WTC11 (cell line): ENCODE measurements at regions not wholly inside any gene's neighbourhood (a gene's known extent, or its start where the extent isn't known, plus 50 kb on each side); places are given as distances from the start of the nearest gene placed in this dataset.

Experiments used
- ATAC-seq: fragments of 200-7000 bp; cut with Tn5 transposase; 2 replicates; pipeline ENCODE4 v1.10.0; 2021; ENCODE audit warnings: mild to moderate bottlenecking, moderate library complexity
- CTCF ChIA-PET: fragments of 300-600 bp; sonication (Branson Sonifier 250); formaldehyde crosslinking; loops from one replicate; lab custom pipeline; 2021; ENCODE audit warnings: antibody characterized with exemption; lab: Charles Lee
- POLR2A ChIA-PET: fragments of 350-600 bp; sonication (Branson Sonifier 250); formaldehyde crosslinking; loops from one replicate; lab custom pipeline; 2021; ENCODE audit warnings: antibody characterized with exemption; lab: Charles Lee
- DNase-seq: peaks from one replicate; pipeline ENCODE4 v3.0.0; 2021; ENCODE audit warnings: low spot score
- H3K27ac Mint-ChIP-seq: 2 replicates; pipeline ENCODE4 v1.8.0; 2021; ENCODE audit warnings: mixed read lengths
- H3K27me3 Mint-ChIP-seq: 2 replicates; pipeline ENCODE4 v1.8.0; 2021; ENCODE audit warnings: low read depth, mild to moderate bottlenecking, moderate library complexity, mixed read lengths
- H3K36me3 Mint-ChIP-seq: 2 replicates; pipeline ENCODE4 v1.8.0; 2021; ENCODE audit warnings: mixed read lengths
- H3K4me1 Mint-ChIP-seq: 2 replicates; pipeline ENCODE4 v1.8.0; 2022; ENCODE audit warnings: mixed read lengths
- H3K4me3 Mint-ChIP-seq: 2 replicates; pipeline ENCODE4 v1.8.0; 2021; ENCODE audit warnings: mild to moderate bottlenecking, moderate library complexity, mixed read lengths
- H3K9me3 Mint-ChIP-seq: 2 replicates; pipeline ENCODE4 v1.8.0; 2021; ENCODE audit warnings: mixed read lengths
- CBFB ChIP-seq: sonication (generic); formaldehyde crosslinking; IDR thresholded peaks from 2 replicates; pipeline ENCODE4 v1.8.1; 2022; ENCODE audit warnings: mild to moderate bottlenecking, low read depth, missing genetic modification reagents
- CREB1 ChIP-seq: sonication (generic); formaldehyde crosslinking; IDR thresholded peaks from 2 replicates; pipeline ENCODE4 v1.8.0; 2023; ENCODE audit warnings: mild to moderate bottlenecking, missing genetic modification reagents
- CREM ChIP-seq: sonication (generic); formaldehyde crosslinking; IDR thresholded peaks from 2 replicates; pipeline ENCODE4 v1.8.1; 2022; ENCODE audit warnings: mild to moderate bottlenecking, missing genetic modification reagents, moderate library complexity
- FOXP1 ChIP-seq: sonication (generic); formaldehyde crosslinking; IDR thresholded peaks from 2 replicates; pipeline ENCODE4 v1.8.0; 2022; ENCODE audit warnings: missing genetic modification reagents, mild to moderate bottlenecking, moderate library complexity, borderline replicate concordance
- GABPB1 ChIP-seq: sonication (generic); formaldehyde crosslinking; IDR thresholded peaks from 2 replicates; pipeline ENCODE4 v1.8.1; 2023; ENCODE audit warnings: mild to moderate bottlenecking, missing genetic modification reagents
- JUN ChIP-seq: sonication (generic); formaldehyde crosslinking; IDR thresholded peaks from 2 replicates; pipeline ENCODE4 v1.8.0; 2023; ENCODE audit warnings: mild to moderate bottlenecking, missing genetic modification reagents
- NFE2L1 ChIP-seq: sonication (generic); formaldehyde crosslinking; IDR thresholded peaks from 2 replicates; pipeline ENCODE4 v1.8.1; 2023; ENCODE audit warnings: missing genetic modification reagents
- NR1H2 ChIP-seq: sonication (generic); formaldehyde crosslinking; IDR thresholded peaks from 2 replicates; pipeline ENCODE4 v1.9.0; 2021; ENCODE audit warnings: mild to moderate bottlenecking, moderate library complexity, missing genetic modification reagents
- NR3C1 ChIP-seq: sonication (generic); formaldehyde crosslinking; conservative IDR thresholded peaks from 2 replicates; pipeline ENCODE4 v1.8.1; 2023; ENCODE audit warnings: low read depth, mild to moderate bottlenecking, missing genetic modification reagents
- OVOL2 ChIP-seq: fragments of 250-450 bp; sonication (Bioruptor Pico); IDR thresholded peaks from 2 replicates; pipeline ENCODE4 v1.9.0; 2021; ENCODE audit warnings: mild to moderate bottlenecking, borderline replicate concordance
- PRRX2 ChIP-seq: fragments of 250-450 bp; sonication (Bioruptor Pico); IDR thresholded peaks from 2 replicates; pipeline ENCODE4 v1.8.0; 2021; ENCODE audit warnings: mild to moderate bottlenecking
- SMAD4 ChIP-seq: sonication (generic); formaldehyde crosslinking; IDR thresholded peaks from 2 replicates; pipeline ENCODE4 v1.8.0; 2022; ENCODE audit warnings: mild to moderate bottlenecking, missing genetic modification reagents
- ZNF263 ChIP-seq: sonication (generic); formaldehyde crosslinking; IDR thresholded peaks from 2 replicates; pipeline ENCODE4 v1.8.1; 2022; ENCODE audit warnings: low read depth, mild to moderate bottlenecking, moderate library complexity, missing genetic modification reagents
- ZNF396 ChIP-seq: fragments of 250-450 bp; sonication (Bioruptor Pico); IDR thresholded peaks from 2 replicates; pipeline ENCODE4 v1.8.0; 2021; ENCODE audit warnings: mild to moderate bottlenecking, moderate library complexity, borderline replicate concordance
- TF ChIP-seq, protein P1 (sequence below): sonication (generic); formaldehyde crosslinking; IDR thresholded peaks from 2 replicates; pipeline ENCODE4 v1.8.0; 2023; ENCODE audit warnings: missing genetic modification reagents
- TF ChIP-seq, protein P2 (sequence below): sonication (generic); formaldehyde crosslinking; IDR thresholded peaks from 2 replicates; pipeline ENCODE4 v1.8.1; 2023; ENCODE audit warnings: mild to moderate bottlenecking, missing genetic modification reagents, moderate library complexity
- TF ChIP-seq, protein P3 (sequence below): sonication (generic); formaldehyde crosslinking; IDR thresholded peaks from 2 replicates; pipeline ENCODE4 v1.8.1; 2023; ENCODE audit warnings: mild to moderate bottlenecking, missing genetic modification reagents
- TF ChIP-seq, protein P4 (sequence below): fragments of 250-450 bp; sonication (Bioruptor Pico); IDR thresholded peaks from 2 replicates; pipeline ENCODE4 v1.9.0; 2021; ENCODE audit warnings: mild to moderate bottlenecking
- TF ChIP-seq, protein P5 (sequence below): fragments of 250-450 bp; sonication (Bioruptor Pico); IDR thresholded peaks from 2 replicates; pipeline ENCODE4 v1.9.0; 2021; ENCODE audit warnings: moderate library complexity, mild to moderate bottlenecking, inconsistent platforms, borderline replicate concordance
- TF ChIP-seq, protein P6 (sequence below): sonication (generic); formaldehyde crosslinking; IDR thresholded peaks from 2 replicates; pipeline ENCODE4 v1.8.1; 2022; ENCODE audit warnings: mild to moderate bottlenecking, moderate library complexity, missing genetic modification reagents
- TF ChIP-seq, protein P7 (sequence below): sonication (generic); formaldehyde crosslinking; IDR thresholded peaks from 2 replicates; pipeline ENCODE4 v1.8.1; 2023; ENCODE audit warnings: mild to moderate bottlenecking, missing genetic modification reagents, borderline replicate concordance

DNA sequence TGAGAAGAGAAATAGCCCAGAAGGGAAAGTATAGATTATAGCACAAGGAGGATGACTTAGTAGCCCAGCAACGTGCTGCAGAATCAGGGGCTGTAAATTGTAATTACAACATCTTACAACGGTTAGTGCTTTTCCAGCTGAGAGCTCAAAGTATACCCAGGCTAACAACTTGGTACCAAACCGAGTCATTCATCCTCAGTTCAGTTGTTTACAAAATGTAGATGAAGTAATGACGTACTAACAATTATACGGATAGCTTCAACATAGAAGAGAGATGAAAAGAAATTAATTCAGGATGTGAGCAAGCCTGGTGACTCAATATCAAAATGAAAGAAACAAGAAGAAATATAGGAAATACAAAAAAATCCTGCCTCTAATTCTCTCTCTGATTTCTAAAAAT is 99.2 kb downstream of the DYNAP start:
- CTCF ChIA-PET, result no interaction called here
- ATAC-seq (no peak), DNase-seq (no peak)
- no peaks in the 10 kb centered on the region for H3K4me1 Mint-ChIP-seq
- H3K36me3 Mint-ChIP-seq, result no peaks in the 10 kb centered on the region
- no peak overlapping the region for H3K4me3 Mint-ChIP-seq
- TF ChIP-seq OVOL2 (no peak), FOXP1 (CRISPR knock-in tag) (no peak), NR3C1 (CRISPR knock-in tag) (no peak), ZNF396 (CRISPR knock-in tag) (no peak), NR1H2 (no peak), CREB1 (CRISPR knock-in tag) (no peak), JUN (CRISPR knock-in tag) (no peak), GABPB1 (CRISPR knock-in tag) (no peak)
- TF ChIP-seq, protein P1, sequence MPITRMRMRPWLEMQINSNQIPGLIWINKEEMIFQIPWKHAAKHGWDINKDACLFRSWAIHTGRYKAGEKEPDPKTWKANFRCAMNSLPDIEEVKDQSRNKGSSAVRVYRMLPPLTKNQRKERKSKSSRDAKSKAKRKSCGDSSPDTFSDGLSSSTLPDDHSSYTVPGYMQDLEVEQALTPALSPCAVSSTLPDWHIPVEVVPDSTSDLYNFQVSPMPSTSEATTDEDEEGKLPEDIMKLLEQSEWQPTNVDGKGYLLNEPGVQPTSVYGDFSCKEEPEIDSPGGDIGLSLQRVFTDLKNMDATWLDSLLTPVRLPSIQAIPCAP (CRISPR knock-in tag), result no peak
- TF ChIP-seq, protein P2, sequence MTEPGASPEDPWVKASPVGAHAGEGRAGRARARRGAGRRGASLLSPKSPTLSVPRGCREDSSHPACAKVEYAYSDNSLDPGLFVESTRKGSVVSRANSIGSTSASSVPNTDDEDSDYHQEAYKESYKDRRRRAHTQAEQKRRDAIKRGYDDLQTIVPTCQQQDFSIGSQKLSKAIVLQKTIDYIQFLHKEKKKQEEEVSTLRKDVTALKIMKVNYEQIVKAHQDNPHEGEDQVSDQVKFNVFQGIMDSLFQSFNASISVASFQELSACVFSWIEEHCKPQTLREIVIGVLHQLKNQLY (CRISPR knock-in tag), result no peak
- H3K27me3 Mint-ChIP-seq, result no peaks in the 10 kb centered on the region
- H3K27ac Mint-ChIP-seq, result no peak overlapping the region
- H3K9me3 Mint-ChIP-seq, result peaks cover 11% of the 10 kb centered on the region
- POLR2A ChIA-PET, result no interaction called here

DNA sequence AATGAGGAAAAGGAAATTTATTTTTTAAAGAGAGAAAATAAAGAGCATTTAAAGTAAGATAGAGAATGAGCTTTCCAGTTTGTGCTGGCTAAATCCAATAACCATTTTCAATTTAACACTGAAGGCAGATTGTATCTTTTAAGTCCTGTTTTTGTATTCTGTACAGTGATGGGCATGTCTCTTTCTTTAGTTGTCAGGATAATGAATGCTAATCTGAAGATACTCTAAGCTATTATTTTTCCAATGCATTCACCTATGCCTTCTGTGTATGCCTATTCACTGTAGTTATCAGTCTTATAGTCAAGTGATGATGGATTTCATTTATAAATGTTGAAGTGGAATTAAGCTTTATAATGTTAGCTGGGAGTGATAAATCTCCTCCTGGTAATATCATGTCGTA is 101.4 kb downstream of the DYNAP start:
- peaks cover 11% of the 10 kb centered on the region for H3K9me3 Mint-ChIP-seq
- H3K27me3 Mint-ChIP-seq, result no peaks in the 10 kb centered on the region
- TF ChIP-seq CREM (CRISPR knock-in tag) (no peak), FOXP1 (CRISPR knock-in tag) (no peak), PRRX2 (CRISPR knock-in tag) (no peak), SMAD4 (CRISPR knock-in tag) (no peak), NFE2L1 (no peak), JUN (CRISPR knock-in tag) (no peak)
- TF ChIP-seq, protein P3, sequence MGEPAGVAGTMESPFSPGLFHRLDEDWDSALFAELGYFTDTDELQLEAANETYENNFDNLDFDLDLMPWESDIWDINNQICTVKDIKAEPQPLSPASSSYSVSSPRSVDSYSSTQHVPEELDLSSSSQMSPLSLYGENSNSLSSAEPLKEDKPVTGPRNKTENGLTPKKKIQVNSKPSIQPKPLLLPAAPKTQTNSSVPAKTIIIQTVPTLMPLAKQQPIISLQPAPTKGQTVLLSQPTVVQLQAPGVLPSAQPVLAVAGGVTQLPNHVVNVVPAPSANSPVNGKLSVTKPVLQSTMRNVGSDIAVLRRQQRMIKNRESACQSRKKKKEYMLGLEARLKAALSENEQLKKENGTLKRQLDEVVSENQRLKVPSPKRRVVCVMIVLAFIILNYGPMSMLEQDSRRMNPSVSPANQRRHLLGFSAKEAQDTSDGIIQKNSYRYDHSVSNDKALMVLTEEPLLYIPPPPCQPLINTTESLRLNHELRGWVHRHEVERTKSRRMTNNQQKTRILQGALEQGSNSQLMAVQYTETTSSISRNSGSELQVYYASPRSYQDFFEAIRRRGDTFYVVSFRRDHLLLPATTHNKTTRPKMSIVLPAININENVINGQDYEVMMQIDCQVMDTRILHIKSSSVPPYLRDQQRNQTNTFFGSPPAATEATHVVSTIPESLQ (CRISPR knock-in tag), result no peak
- TF ChIP-seq, protein P4, sequence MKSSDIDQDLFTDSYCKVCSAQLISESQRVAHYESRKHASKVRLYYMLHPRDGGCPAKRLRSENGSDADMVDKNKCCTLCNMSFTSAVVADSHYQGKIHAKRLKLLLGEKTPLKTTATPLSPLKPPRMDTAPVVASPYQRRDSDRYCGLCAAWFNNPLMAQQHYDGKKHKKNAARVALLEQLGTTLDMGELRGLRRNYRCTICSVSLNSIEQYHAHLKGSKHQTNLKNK (CRISPR knock-in tag), result no peak
- no peaks in the 10 kb centered on the region for H3K36me3 Mint-ChIP-seq
- ChIA-PET CTCF (no interaction called here), POLR2A (no interaction called here)
- no peak for ATAC-seq
- H3K4me3 Mint-ChIP-seq, result no peak overlapping the region
- no peak for DNase-seq
- no peaks in the 10 kb centered on the region for H3K4me1 Mint-ChIP-seq
- H3K27ac Mint-ChIP-seq, result no peak overlapping the region

DNA sequence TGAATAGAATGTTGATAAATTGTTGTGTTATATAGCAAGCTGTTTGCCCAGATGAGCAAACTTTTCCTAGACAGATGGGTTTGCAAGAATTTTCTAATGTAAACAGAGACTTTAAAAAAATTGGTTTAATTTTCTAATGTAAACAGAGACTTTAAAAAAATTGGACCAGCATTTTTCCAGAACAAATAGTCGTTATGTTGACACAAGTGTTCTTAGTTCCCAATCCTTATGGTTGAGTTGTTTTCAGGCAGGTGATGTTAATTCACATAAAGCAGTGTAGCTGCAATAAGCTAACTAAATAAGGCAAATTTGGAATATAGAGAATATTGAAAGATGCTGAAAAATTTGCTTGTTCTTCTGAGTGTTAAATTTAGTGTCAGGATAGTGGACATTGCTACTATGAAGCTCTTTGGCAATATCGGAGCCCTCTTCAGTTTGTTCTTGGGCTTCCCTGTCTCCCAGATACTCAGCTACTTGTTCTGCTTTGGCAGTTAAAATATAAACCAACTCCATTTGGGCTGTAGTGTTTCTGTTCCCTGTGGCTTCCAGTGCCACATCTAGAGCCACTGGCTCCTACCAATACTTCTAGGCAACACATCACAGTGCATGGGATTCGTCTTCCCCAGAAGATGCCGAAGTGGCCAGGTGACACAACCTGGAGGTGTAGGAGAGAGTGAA is 105.7 kb downstream of the DYNAP start:
- no peak for DNase-seq
- Mint-ChIP-seq H3K27me3 (no peaks in the 10 kb centered on the region), H3K9me3 (peaks cover 8% of the 10 kb centered on the region; the same call in 1 of the 2 replicates), H3K27ac (no peak overlapping the region), H3K4me3 (no peak overlapping the region), H3K4me1 (no peaks in the 10 kb centered on the region), H3K36me3 (no peaks in the 10 kb centered on the region)
- TF ChIP-seq, protein P5, sequence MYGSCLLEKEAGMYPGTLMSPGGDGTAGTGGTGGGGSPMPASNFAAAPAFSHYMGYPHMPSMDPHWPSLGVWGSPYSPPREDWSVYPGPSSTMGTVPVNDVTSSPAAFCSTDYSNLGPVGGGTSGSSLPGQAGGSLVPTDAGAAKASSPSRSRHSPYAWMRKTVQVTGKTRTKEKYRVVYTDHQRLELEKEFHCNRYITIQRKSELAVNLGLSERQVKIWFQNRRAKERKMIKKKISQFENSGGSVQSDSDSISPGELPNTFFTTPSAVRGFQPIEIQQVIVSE (CRISPR knock-in tag), result no peak
- TF ChIP-seq, protein P2 (CRISPR knock-in tag), result no peak
- TF ChIP-seq, protein P6, sequence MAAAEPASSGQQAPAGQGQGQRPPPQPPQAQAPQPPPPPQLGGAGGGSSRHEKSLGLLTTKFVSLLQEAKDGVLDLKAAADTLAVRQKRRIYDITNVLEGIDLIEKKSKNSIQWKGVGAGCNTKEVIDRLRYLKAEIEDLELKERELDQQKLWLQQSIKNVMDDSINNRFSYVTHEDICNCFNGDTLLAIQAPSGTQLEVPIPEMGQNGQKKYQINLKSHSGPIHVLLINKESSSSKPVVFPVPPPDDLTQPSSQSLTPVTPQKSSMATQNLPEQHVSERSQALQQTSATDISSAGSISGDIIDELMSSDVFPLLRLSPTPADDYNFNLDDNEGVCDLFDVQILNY (CRISPR knock-in tag), result no peak
- no peak for TF ChIP-seq CBFB (CRISPR knock-in tag)
- no peak for TF ChIP-seq SMAD4 (CRISPR knock-in tag)
- TF ChIP-seq, protein P7, sequence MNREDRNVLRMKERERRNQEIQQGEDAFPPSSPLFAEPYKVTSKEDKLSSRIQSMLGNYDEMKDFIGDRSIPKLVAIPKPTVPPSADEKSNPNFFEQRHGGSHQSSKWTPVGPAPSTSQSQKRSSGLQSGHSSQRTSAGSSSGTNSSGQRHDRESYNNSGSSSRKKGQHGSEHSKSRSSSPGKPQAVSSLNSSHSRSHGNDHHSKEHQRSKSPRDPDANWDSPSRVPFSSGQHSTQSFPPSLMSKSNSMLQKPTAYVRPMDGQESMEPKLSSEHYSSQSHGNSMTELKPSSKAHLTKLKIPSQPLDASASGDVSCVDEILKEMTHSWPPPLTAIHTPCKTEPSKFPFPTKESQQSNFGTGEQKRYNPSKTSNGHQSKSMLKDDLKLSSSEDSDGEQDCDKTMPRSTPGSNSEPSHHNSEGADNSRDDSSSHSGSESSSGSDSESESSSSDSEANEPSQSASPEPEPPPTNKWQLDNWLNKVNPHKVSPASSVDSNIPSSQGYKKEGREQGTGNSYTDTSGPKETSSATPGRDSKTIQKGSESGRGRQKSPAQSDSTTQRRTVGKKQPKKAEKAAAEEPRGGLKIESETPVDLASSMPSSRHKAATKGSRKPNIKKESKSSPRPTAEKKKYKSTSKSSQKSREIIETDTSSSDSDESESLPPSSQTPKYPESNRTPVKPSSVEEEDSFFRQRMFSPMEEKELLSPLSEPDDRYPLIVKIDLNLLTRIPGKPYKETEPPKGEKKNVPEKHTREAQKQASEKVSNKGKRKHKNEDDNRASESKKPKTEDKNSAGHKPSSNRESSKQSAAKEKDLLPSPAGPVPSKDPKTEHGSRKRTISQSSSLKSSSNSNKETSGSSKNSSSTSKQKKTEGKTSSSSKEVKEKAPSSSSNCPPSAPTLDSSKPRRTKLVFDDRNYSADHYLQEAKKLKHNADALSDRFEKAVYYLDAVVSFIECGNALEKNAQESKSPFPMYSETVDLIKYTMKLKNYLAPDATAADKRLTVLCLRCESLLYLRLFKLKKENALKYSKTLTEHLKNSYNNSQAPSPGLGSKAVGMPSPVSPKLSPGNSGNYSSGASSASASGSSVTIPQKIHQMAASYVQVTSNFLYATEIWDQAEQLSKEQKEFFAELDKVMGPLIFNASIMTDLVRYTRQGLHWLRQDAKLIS, result no peak
- no peak for TF ChIP-seq ZNF263
- TF ChIP-seq GABPB1 (CRISPR knock-in tag), result no peak
- ATAC-seq, result no peak
- ChIA-PET CTCF (no interaction called here), POLR2A (no interaction called here)
